ENCODE measurements at regions not wholly inside any gene's neighbourhood (a gene's known extent, or its start where the extent isn't known, plus 50 kb on each side); places are given as distances from the start of the nearest gene placed in this dataset.

DNA sequence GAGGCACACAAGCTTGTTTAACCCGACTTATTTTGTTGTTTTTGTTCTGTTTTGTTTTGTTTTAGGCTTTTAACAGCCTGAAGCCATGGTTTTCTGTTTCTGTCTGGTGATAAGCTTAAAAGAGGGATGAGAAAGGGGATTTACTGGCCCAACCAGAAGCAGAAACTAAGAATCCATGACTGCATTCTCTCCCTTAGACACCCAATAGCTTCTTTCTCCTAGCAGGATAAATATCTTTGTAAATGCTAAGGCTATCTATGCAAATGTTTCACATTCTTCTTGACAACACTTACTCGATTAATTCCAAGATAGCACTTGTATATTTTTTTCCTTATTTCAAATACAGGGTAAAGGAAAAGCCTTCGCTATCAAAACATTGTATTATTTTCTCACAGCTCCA is 53.7 kb upstream of the SMAD1 start:
- Histone ChIP-seq H3K9me3 (ENCODE audit: control insufficient read depth in 2 of 2, low read length in 2 of 2) (peaks cover 0 to 7% of the 10 kb centered on the region in 2 donors), H3K4me3 (ENCODE audit: low read length in 2 of 2) (no peak overlapping the region), H3K9ac (ENCODE audit: low read length in 2 of 2) (no peak overlapping the region), H3K27ac (ENCODE audit: low read length) (no peak overlapping the region), H3K4me1 (ENCODE audit: control insufficient read depth, insufficient read depth, low read length) (no peaks in the 10 kb centered on the region), H3K27me3 (ENCODE audit: control insufficient read depth in 1 of 2, insufficient read depth in 2 of 2, low read length in 2 of 2) (no peaks in the 10 kb centered on the region), H3K36me3 (ENCODE audit: control insufficient read depth in 2 of 2, insufficient read depth in 2 of 2, low read length in 2 of 2) (no peaks in the 10 kb centered on the region)

- Histone ChIP-seq H3K27me3 (ENCODE audit: control insufficient read depth in 1 of 2, insufficient read depth in 2 of 2, low read length in 2 of 2) (no peaks in the 10 kb centered on the region), H3K9me3 (ENCODE audit: control insufficient read depth in 2 of 2, low read length in 2 of 2) (peaks cover 0 to 7% of the 10 kb centered on the region in 2 donors), H3K9ac (ENCODE audit: low read length in 2 of 2) (no peak overlapping the region), H3K4me3 (ENCODE audit: low read length in 2 of 2) (no peak overlapping the region), H3K4me1 (ENCODE audit: control insufficient read depth, insufficient read depth, low read length) (no peaks in the 10 kb centered on the region), H3K27ac (ENCODE audit: low read length) (no peak overlapping the region), H3K36me3 (ENCODE audit: control insufficient read depth in 2 of 2, insufficient read depth in 2 of 2, low read length in 2 of 2) (no peaks in the 10 kb centered on the region)
These were observed 54.4 kb upstream of the SMAD1 start for GRCh38 chr4:145427221-145427620.

- no peak overlapping the region for H3K27ac ChIP-seq (ENCODE audit: low read length)
- no peak overlapping the region for H3K9ac ChIP-seq (ENCODE audit: low read length in 2 of 2)
- peaks cover 0 to 7% of the 10 kb centered on the region in 2 donors for H3K9me3 ChIP-seq (ENCODE audit: control insufficient read depth in 2 of 2, low read length in 2 of 2)
- H3K4me3 ChIP-seq (ENCODE audit: low read length in 2 of 2) = no peak overlapping the region
- H3K27me3 ChIP-seq (ENCODE audit: control insufficient read depth in 1 of 2, insufficient read depth in 2 of 2, low read length in 2 of 2) = no peaks in the 10 kb centered on the region
- H3K36me3 ChIP-seq (ENCODE audit: control insufficient read depth in 2 of 2, insufficient read depth in 2 of 2, low read length in 2 of 2) = no peaks in the 10 kb centered on the region
- H3K4me1 ChIP-seq (ENCODE audit: control insufficient read depth, insufficient read depth, low read length) = no peaks in the 10 kb centered on the region
These were observed 58.5 kb upstream of the SMAD1 start for GRCh38 chr4:145423017-145423708.

DNA sequence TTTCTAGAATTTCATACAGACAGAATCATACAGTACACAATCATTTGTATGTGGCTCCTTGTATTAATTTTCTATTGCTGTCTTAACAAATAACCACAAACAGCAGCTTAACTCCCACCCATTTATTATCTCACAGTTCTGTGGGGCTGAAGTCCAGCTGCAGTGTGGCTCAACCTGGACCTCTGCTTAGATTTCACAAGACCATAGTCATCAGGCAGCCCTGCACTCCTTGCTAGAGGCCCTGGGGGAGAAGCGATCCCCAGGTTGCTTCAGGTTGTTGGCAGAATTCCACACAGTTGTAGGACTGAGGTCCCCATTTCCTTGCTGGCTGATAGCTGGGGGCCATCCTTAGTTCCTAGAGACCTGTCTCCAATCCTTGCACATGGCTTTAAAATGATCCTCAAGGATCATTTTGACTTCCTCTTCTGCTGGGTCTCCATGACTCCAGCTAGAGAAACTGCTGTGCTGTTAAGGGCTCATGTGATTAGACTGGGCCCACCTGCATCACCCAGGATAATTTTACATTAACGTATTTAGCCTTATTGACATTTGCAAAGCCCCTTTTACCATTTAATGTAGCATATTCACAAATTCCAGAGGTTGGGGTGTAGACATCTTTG is 60.9 kb upstream of the SMAD1 start:
- peaks cover 0 to 7% of the 10 kb centered on the region in 2 donors for H3K9me3 ChIP-seq (ENCODE audit: control insufficient read depth in 2 of 2, low read length in 2 of 2)
- no peak overlapping the region for H3K4me3 ChIP-seq (ENCODE audit: low read length in 2 of 2)
- no peaks in the 10 kb centered on the region for H3K4me1 ChIP-seq (ENCODE audit: control insufficient read depth, insufficient read depth, low read length)
- no peaks in the 10 kb centered on the region for H3K36me3 ChIP-seq (ENCODE audit: control insufficient read depth in 2 of 2, insufficient read depth in 2 of 2, low read length in 2 of 2)
- no peak overlapping the region for H3K9ac ChIP-seq (ENCODE audit: low read length in 2 of 2)
- no peaks in the 10 kb centered on the region for H3K27me3 ChIP-seq (ENCODE audit: control insufficient read depth in 1 of 2, insufficient read depth in 2 of 2, low read length in 2 of 2)
- H3K27ac ChIP-seq (ENCODE audit: low read length) = no peak overlapping the region

DNA sequence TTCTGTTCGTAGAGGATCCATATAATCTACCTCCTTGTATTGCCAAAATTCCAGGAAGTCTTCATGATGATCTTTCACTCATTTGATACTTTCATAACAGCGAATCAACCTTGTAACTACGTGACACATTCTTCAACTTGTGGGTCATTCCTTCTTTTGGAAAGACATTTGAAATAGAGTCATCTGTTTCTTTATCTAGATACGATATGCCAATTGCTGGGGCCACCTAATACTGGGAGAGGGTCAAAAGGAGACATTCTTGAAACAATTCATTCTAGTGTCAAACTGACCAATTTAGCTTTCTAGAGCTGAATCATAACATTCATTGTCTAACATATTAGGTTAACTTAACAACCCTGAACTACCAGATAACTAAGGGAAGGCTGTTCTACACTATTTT is 62.9 kb upstream of the SMAD1 start:
- Histone ChIP-seq H3K27me3 (ENCODE audit: control insufficient read depth in 1 of 2, insufficient read depth in 2 of 2, low read length in 2 of 2) (no peaks in the 10 kb centered on the region), H3K9ac (ENCODE audit: low read length in 2 of 2) (no peak overlapping the region), H3K9me3 (ENCODE audit: control insufficient read depth in 2 of 2, low read length in 2 of 2) (peaks cover 0 to 6% of the 10 kb centered on the region in 2 donors), H3K4me1 (ENCODE audit: control insufficient read depth, insufficient read depth, low read length) (no peaks in the 10 kb centered on the region), H3K36me3 (ENCODE audit: control insufficient read depth in 2 of 2, insufficient read depth in 2 of 2, low read length in 2 of 2) (no peaks in the 10 kb centered on the region), H3K4me3 (ENCODE audit: low read length in 2 of 2) (no peak overlapping the region), H3K27ac (ENCODE audit: low read length) (no peak overlapping the region)

- Histone ChIP-seq H3K9ac (ENCODE audit: low read length in 2 of 2) (no peak overlapping the region), H3K4me3 (ENCODE audit: low read length in 2 of 2) (no peak overlapping the region), H3K4me1 (ENCODE audit: control insufficient read depth, insufficient read depth, low read length) (no peaks in the 10 kb centered on the region), H3K27me3 (ENCODE audit: control insufficient read depth in 1 of 2, insufficient read depth in 2 of 2, low read length in 2 of 2) (no peaks in the 10 kb centered on the region), H3K36me3 (ENCODE audit: control insufficient read depth in 2 of 2, insufficient read depth in 2 of 2, low read length in 2 of 2) (no peaks in the 10 kb centered on the region), H3K27ac (ENCODE audit: low read length) (no peak overlapping the region), H3K9me3 (ENCODE audit: control insufficient read depth in 2 of 2, low read length in 2 of 2) (no peaks in the 10 kb centered on the region)
These were observed 64.1 kb upstream of the SMAD1 start for GRCh38 chr4:145417348-145418130.

DNA sequence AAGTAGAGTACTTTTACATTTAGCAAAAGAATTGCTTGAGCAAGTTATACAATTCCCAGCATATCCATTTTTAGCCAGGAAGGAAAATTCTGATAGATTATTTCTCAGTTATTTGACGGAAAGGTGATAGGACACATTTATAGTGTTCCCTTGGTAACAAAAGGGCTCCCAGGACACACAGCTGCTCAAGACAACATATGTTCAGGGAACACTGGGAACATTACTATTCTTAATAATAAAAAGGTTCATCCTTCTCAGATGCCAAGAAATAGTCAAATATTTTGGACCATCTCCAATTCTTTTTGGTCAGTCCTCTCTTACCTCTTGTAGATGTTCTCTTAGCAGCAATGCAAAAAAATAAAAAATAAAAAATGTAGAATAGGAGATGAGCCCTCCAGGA is 66.8 kb upstream of the SMAD1 start:
- no peaks in the 10 kb centered on the region for H3K27me3 ChIP-seq (ENCODE audit: control insufficient read depth in 1 of 2, insufficient read depth in 2 of 2, low read length in 2 of 2)
- H3K27ac ChIP-seq (ENCODE audit: low read length) = no peak overlapping the region
- H3K4me1 ChIP-seq (ENCODE audit: control insufficient read depth, insufficient read depth, low read length) = no peaks in the 10 kb centered on the region
- H3K4me3 ChIP-seq (ENCODE audit: low read length in 2 of 2) = no peak overlapping the region
- H3K36me3 ChIP-seq (ENCODE audit: control insufficient read depth in 2 of 2, insufficient read depth in 2 of 2, low read length in 2 of 2) = no peaks in the 10 kb centered on the region
- no peak overlapping the region for H3K9ac ChIP-seq (ENCODE audit: low read length in 2 of 2)
- no peaks in the 10 kb centered on the region for H3K9me3 ChIP-seq (ENCODE audit: control insufficient read depth in 2 of 2, low read length in 2 of 2)

- no peaks in the 10 kb centered on the region for H3K4me1 ChIP-seq (ENCODE audit: control insufficient read depth, insufficient read depth, low read length)
- H3K4me3 ChIP-seq (ENCODE audit: low read length in 2 of 2) = no peak overlapping the region
- H3K9me3 ChIP-seq (ENCODE audit: control insufficient read depth in 2 of 2, low read length in 2 of 2) = no peaks in the 10 kb centered on the region
- H3K36me3 ChIP-seq (ENCODE audit: control insufficient read depth in 2 of 2, insufficient read depth in 2 of 2, low read length in 2 of 2) = no peaks in the 10 kb centered on the region
- no peak overlapping the region for H3K27ac ChIP-seq (ENCODE audit: low read length)
- H3K27me3 ChIP-seq (ENCODE audit: control insufficient read depth in 1 of 2, insufficient read depth in 2 of 2, low read length in 2 of 2) = no peaks in the 10 kb centered on the region
- H3K9ac ChIP-seq (ENCODE audit: low read length in 2 of 2) = no peak overlapping the region
These were observed 67.4 kb upstream of the SMAD1 start for GRCh38 chr4:145414226-145414625.

GRCh38 chr4:145406970-145407369 is 74.7 kb upstream of the SMAD1 start:
- no peak overlapping the region for H3K4me3 ChIP-seq (ENCODE audit: low read length in 2 of 2)
- H3K27ac ChIP-seq (ENCODE audit: low read length) = no peak overlapping the region
- H3K9me3 ChIP-seq (ENCODE audit: control insufficient read depth in 2 of 2, low read length in 2 of 2) = no peaks in the 10 kb centered on the region
- no peaks in the 10 kb centered on the region for H3K4me1 ChIP-seq (ENCODE audit: control insufficient read depth, insufficient read depth, low read length)
- H3K27me3 ChIP-seq (ENCODE audit: control insufficient read depth in 1 of 2, insufficient read depth in 2 of 2, low read length in 2 of 2) = no peaks in the 10 kb centered on the region
- no peaks in the 10 kb centered on the region for H3K36me3 ChIP-seq (ENCODE audit: control insufficient read depth in 2 of 2, insufficient read depth in 2 of 2, low read length in 2 of 2)
- no peak overlapping the region for H3K9ac ChIP-seq (ENCODE audit: low read length in 2 of 2)

- H3K4me1 ChIP-seq (ENCODE audit: control insufficient read depth, insufficient read depth, low read length) = no peaks in the 10 kb centered on the region
- H3K9ac ChIP-seq (ENCODE audit: low read length in 2 of 2) = no peak overlapping the region
- H3K4me3 ChIP-seq (ENCODE audit: low read length in 2 of 2) = no peak overlapping the region
- no peak overlapping the region for H3K27ac ChIP-seq (ENCODE audit: low read length)
- no peaks in the 10 kb centered on the region for H3K36me3 ChIP-seq (ENCODE audit: control insufficient read depth in 2 of 2, insufficient read depth in 2 of 2, low read length in 2 of 2)
- H3K27me3 ChIP-seq (ENCODE audit: control insufficient read depth in 1 of 2, insufficient read depth in 2 of 2, low read length in 2 of 2) = no peaks in the 10 kb centered on the region
- H3K9me3 ChIP-seq (ENCODE audit: control insufficient read depth in 2 of 2, low read length in 2 of 2) = no peaks in the 10 kb centered on the region
These were observed 76.9 kb upstream of the SMAD1 start for GRCh38 chr4:145404761-145405160.

DNA sequence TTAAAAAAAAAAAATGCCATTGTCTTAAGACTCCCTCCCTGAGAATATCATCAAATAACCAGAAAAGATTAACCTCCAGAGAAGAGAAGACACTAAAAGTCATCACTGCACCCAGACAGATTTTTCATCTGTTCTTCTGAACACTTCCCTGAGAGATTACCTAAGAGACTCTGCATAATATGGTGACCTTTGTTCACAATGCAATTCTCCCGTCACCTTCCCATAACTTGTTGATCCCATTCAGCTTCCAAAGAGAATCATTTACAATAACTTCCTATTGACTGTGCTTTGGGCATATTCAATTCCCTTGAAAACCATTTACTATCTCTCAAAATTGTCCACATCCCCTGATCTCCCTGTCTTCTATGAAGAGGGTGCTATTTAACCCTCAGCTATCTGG is 85.1 kb upstream of the SMAD1 start:
- Histone ChIP-seq H3K9ac (ENCODE audit: low read length in 2 of 2) (no peak overlapping the region), H3K4me3 (ENCODE audit: low read length in 2 of 2) (no peak overlapping the region), H3K27me3 (ENCODE audit: control insufficient read depth in 1 of 2, insufficient read depth in 2 of 2, low read length in 2 of 2) (no peaks in the 10 kb centered on the region), H3K4me1 (ENCODE audit: control insufficient read depth, insufficient read depth, low read length) (no peaks in the 10 kb centered on the region), H3K9me3 (ENCODE audit: control insufficient read depth in 2 of 2, low read length in 2 of 2) (no peaks in the 10 kb centered on the region), H3K36me3 (ENCODE audit: control insufficient read depth in 2 of 2, insufficient read depth in 2 of 2, low read length in 2 of 2) (no peaks in the 10 kb centered on the region), H3K27ac (ENCODE audit: low read length) (no peak overlapping the region)
